ENCODE measurements at regions not wholly inside any gene's neighbourhood (a gene's known extent, or its start where the extent isn't known, plus 50 kb on each side); places are given as distances from the start of the nearest gene placed in this dataset.

DNA sequence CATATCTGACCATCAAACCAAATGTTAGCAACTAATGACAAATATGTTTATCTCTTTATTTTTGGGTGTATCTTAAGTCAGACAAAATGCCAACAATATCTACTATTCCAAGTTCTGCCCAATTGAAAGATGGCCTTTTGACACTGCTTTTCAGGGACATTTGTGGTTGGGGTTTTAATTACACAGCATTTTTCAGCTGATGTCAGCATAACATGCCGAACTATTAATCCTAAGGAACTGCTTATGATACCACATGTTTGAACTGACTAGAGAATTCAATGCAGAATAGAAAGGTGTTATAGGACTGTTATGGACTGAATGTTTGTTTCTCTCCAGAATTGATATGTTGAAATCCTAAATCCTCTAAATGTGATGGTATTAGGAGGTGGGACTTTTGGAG, 445.1 kb downstream of the TMA16 start:
- no peak for DNase-seq (ENCODE audit: low spot score)
- Histone ChIP-seq H3K36me3 (ENCODE audit: control insufficient read depth in 4 of 4, insufficient read depth in 3 of 4, low read depth in 1 of 4, low read length in 3 of 4) (no peaks in the 10 kb centered on the region), H3K9me3 (ENCODE audit: control insufficient read depth in 4 of 4, low read length in 3 of 4) (peaks cover 0 to 6% (median 0%) of the 10 kb centered on the region in 4 donors), H3K4me1 (ENCODE audit: control insufficient read depth in 4 of 4, insufficient read depth in 4 of 4, low read length in 3 of 4) (no peaks in the 10 kb centered on the region), H3K4me3 (ENCODE audit: low read depth in 1 of 3, low read length in 3 of 3) (no peak overlapping the region), H3K9ac (ENCODE audit: low read depth in 1 of 2, low read length in 2 of 2) (no peak overlapping the region), H3K27ac (ENCODE audit: low read depth in 1 of 2, low read length in 2 of 2) (no peak overlapping the region), H3K27me3 (ENCODE audit: control insufficient read depth in 4 of 4, insufficient read depth in 4 of 4, low read length in 3 of 4) (no peaks in the 10 kb centered on the region)
- TF ChIP-seq, protein P1, sequence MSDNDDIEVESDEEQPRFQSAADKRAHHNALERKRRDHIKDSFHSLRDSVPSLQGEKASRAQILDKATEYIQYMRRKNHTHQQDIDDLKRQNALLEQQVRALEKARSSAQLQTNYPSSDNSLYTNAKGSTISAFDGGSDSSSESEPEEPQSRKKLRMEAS (IDR thresholded peaks at IDR 0.05) = no peak
- TF ChIP-seq RXRA (IDR thresholded peaks at IDR 0.05) (no peak), RAD21 (IDR thresholded peaks at IDR 0.05) (no peak), HNF4G (IDR thresholded peaks at IDR 0.05) (no peak), NR2F2 (IDR thresholded peaks at IDR 0.05) (no peak), FOXA2 (IDR thresholded peaks at IDR 0.05) (no peak), FOXA1 (IDR thresholded peaks at IDR 0.05) (no peak)
- WGBS = 87% methylated on average over 1 of the region's 1 CpG

DNA sequence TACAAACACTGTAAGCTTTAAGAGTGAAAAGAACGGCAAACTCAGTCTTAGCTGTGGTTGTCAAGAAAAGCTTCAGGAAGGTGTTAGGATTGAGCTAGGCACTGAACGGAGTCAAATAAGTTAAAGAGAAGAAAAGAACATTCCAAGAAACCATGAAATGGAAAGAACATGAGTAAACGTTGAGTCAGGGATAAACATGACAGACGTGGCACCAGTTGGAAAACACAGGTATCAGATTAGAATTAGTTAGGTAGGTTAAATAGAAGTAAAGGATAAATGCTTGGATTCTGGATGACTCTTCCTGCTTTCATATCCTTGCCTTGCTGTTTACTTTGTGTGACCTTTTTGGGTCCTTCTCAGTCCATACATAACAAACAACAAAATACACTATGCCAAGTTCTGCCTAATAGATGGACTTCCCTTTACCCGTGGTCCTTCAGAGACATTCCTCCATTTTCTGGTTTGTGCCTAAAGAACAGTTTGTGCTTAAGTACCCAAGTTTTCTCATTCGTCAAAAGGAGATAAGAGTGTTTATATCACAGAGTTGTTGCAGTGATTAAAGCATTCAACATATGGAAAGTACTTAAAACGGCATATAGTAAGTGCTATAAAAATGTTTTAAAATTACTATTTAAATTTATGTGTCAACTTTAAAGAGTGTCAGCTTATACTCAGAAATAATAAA, 446.9 kb downstream of the TMA16 start:
- no peaks in the 10 kb centered on the region for H3K4me1 ChIP-seq (ENCODE audit: control insufficient read depth in 4 of 4, insufficient read depth in 4 of 4, low read length in 3 of 4)
- H3K9me3 ChIP-seq (ENCODE audit: control insufficient read depth in 4 of 4, low read length in 3 of 4) = peaks cover 0 to 6% (median 0%) of the 10 kb centered on the region in 4 donors
- no peak overlapping the region for H3K27ac ChIP-seq (ENCODE audit: low read depth in 1 of 2, low read length in 2 of 2)
- TF ChIP-seq FOXA1 (IDR thresholded peaks at IDR 0.05) = no peak
- TF ChIP-seq FOXA2 (IDR thresholded peaks at IDR 0.05) = no peak
- no peak for TF ChIP-seq SP1 (IDR thresholded peaks at IDR 0.05)
- TF ChIP-seq GABPA (IDR thresholded peaks at IDR 0.05 in 1 of 2, conservative IDR thresholded peaks at IDR 0.05 in 1 of 2) = no peak
- TF ChIP-seq JUND (IDR thresholded peaks at IDR 0.05) = no peak
- no peak for TF ChIP-seq HNF4G (IDR thresholded peaks at IDR 0.05)
- no peak for TF ChIP-seq RXRA (IDR thresholded peaks at IDR 0.05)
- no peak for TF ChIP-seq HNF4A (conservative IDR thresholded peaks at IDR 0.05)
- TF ChIP-seq TAF1 (conservative IDR thresholded peaks at IDR 0.05) = no peak
- no peak overlapping the region for H3K4me3 ChIP-seq (ENCODE audit: low read depth in 1 of 3, low read length in 3 of 3)
- no peaks in the 10 kb centered on the region for H3K27me3 ChIP-seq (ENCODE audit: control insufficient read depth in 4 of 4, insufficient read depth in 4 of 4, low read length in 3 of 4)
- H3K36me3 ChIP-seq (ENCODE audit: control insufficient read depth in 4 of 4, insufficient read depth in 3 of 4, low read depth in 1 of 4, low read length in 3 of 4) = no peaks in the 10 kb centered on the region
- H3K9ac ChIP-seq (ENCODE audit: low read depth in 1 of 2, low read length in 2 of 2) = no peak overlapping the region
- 37% methylated on average over 7 of the region's 7 CpGs for WGBS
- DNase-seq (ENCODE audit: low spot score) = no peak

DNA sequence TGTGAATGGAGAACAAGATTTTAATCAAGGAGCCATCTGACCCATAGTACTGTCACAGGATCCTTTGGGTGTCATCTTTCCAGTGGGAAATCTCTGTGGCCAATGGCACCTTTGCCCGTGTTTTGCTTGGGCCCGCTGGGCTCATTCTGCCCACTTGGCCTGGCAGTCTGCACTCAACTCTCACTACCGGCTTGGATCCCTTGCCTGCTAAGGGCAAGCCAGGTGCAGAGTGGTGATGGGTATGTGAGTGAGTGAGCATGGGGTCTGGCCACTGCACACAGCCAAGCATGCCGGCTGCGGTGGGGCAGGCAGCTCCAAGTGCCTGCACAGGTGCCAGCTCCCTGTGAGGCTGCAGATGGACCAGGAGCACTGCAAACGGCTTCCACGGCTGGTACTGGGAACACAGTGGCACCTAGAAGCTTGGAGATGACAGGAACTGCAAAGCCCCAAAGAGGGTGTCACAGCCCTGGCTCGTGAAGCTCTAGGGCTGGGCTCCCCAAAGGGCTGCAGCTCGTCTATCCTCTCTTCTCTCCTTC, 454.5 kb downstream of the TMA16 start:
- Histone ChIP-seq H3K27ac (ENCODE audit: low read depth in 1 of 2, low read length in 2 of 2) (no peak overlapping the region), H3K27me3 (ENCODE audit: control insufficient read depth in 4 of 4, insufficient read depth in 4 of 4, low read length in 3 of 4) (no peaks in the 10 kb centered on the region), H3K36me3 (ENCODE audit: control insufficient read depth in 4 of 4, insufficient read depth in 3 of 4, low read depth in 1 of 4, low read length in 3 of 4) (no peaks in the 10 kb centered on the region), H3K9ac (ENCODE audit: low read depth in 1 of 2, low read length in 2 of 2) (no peak overlapping the region), H3K4me3 (ENCODE audit: low read depth in 1 of 3, low read length in 3 of 3) (no peak overlapping the region), H3K9me3 (ENCODE audit: control insufficient read depth in 4 of 4, low read length in 3 of 4) (no peaks in the 10 kb centered on the region), H3K4me1 (ENCODE audit: control insufficient read depth in 4 of 4, insufficient read depth in 4 of 4, low read length in 3 of 4) (no peaks in the 10 kb centered on the region)
- DNase-seq (ENCODE audit: low spot score) = no peak
- TF ChIP-seq RXRA (IDR thresholded peaks at IDR 0.05) (no peak), SP1 (IDR thresholded peaks at IDR 0.05) (no peak), YY1 (IDR thresholded peaks at IDR 0.05) (no peak), HNF4A (conservative IDR thresholded peaks at IDR 0.05) (no peak)
- whole genome bisulfite sequencing = 78% methylated on average over 9 of the region's 9 CpGs

DNA sequence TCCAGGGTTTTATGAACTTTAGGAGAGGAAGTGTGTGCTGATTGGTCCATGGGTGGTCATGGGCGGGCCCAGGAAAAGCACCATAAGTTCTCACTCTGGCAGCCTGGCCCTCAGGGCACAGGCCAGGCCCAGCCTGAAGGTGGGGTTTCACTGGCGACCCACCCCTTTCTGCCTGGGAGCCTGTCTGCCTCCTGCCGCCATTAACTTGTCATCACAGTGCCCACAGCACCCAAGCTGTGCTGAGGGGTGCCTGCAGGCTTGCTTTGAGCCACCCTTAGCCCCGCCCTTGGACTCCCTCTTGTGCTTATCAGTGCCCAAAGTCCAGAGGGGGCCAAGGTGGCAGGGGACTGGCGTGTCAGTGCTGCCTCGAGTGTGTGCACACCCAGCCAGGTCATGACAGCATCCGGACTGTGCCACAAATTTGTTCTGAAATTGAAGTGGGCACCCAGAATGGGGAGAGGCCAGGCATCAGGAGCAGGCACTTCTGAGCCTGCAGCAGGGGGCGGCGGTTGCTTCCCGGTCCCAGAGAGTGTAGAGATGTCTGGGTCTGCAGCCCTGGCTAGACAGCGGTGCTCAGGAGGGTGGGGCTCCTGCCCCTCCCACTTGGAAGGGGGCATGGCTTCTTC, 455.6 kb downstream of the TMA16 start:
- Histone ChIP-seq H3K27me3 (ENCODE audit: control insufficient read depth in 4 of 4, insufficient read depth in 4 of 4, low read length in 3 of 4) (no peaks in the 10 kb centered on the region), H3K9me3 (ENCODE audit: control insufficient read depth in 4 of 4, low read length in 3 of 4) (no peaks in the 10 kb centered on the region), H3K4me3 (ENCODE audit: low read depth in 1 of 3, low read length in 3 of 3) (no peak overlapping the region), H3K9ac (ENCODE audit: low read depth in 1 of 2, low read length in 2 of 2) (no peak overlapping the region), H3K27ac (ENCODE audit: low read depth in 1 of 2, low read length in 2 of 2) (no peak overlapping the region), H3K36me3 (ENCODE audit: control insufficient read depth in 4 of 4, insufficient read depth in 3 of 4, low read depth in 1 of 4, low read length in 3 of 4) (no peaks in the 10 kb centered on the region), H3K4me1 (ENCODE audit: control insufficient read depth in 4 of 4, insufficient read depth in 4 of 4, low read length in 3 of 4) (no peaks in the 10 kb centered on the region)
- TF ChIP-seq NR2F2 (IDR thresholded peaks at IDR 0.05) = no peak
- TF ChIP-seq, protein P2, sequence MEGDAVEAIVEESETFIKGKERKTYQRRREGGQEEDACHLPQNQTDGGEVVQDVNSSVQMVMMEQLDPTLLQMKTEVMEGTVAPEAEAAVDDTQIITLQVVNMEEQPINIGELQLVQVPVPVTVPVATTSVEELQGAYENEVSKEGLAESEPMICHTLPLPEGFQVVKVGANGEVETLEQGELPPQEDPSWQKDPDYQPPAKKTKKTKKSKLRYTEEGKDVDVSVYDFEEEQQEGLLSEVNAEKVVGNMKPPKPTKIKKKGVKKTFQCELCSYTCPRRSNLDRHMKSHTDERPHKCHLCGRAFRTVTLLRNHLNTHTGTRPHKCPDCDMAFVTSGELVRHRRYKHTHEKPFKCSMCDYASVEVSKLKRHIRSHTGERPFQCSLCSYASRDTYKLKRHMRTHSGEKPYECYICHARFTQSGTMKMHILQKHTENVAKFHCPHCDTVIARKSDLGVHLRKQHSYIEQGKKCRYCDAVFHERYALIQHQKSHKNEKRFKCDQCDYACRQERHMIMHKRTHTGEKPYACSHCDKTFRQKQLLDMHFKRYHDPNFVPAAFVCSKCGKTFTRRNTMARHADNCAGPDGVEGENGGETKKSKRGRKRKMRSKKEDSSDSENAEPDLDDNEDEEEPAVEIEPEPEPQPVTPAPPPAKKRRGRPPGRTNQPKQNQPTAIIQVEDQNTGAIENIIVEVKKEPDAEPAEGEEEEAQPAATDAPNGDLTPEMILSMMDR (IDR thresholded peaks at IDR 0.05; ENCODE audit: low read depth, low read length, missing input control) = no peak
- 80% methylated on average over 11 of the region's 11 CpGs for WGBS
- DNase-seq (ENCODE audit: low spot score) = no peak

All from liver (tissue), 8 donors.